HT1080 (cell line): ENCODE measurements at regions not wholly inside any gene's neighbourhood (a gene's known extent, or its start where the extent isn't known, plus 50 kb on each side); places are given as distances from the start of the nearest gene placed in this dataset.

ENCODE experiments used
- DNase-seq: peaks from one replicate; pipeline ENCODE4 v3.0.0-alpha.2; 2015; ENCODE audit warnings: low read depth

GRCh38 chr20:24738981-24739633 lies 210.0 kb upstream of the CST7 start:
- DNase-seq: no peak

DNA sequence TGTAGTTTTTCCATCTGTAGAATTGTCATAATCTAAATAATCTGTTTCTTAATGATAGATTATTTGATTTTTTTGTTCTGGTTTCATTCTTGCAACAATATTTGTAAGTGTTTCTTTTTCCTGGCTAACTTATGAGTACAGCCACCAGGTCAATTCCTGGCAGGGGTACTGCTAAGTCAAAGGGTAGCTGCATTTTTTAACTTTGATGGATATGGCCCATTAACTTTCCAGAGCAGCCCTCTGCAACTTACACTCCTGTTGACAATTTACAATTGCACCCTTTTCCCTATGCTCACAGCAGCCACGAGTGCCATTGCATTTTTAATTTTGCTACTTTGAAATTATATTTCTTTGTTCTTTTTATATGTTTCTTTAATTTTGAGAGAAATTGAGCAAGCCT lies 209.3 kb upstream of the CST7 start:
- DNase-seq: no peak

DNA sequence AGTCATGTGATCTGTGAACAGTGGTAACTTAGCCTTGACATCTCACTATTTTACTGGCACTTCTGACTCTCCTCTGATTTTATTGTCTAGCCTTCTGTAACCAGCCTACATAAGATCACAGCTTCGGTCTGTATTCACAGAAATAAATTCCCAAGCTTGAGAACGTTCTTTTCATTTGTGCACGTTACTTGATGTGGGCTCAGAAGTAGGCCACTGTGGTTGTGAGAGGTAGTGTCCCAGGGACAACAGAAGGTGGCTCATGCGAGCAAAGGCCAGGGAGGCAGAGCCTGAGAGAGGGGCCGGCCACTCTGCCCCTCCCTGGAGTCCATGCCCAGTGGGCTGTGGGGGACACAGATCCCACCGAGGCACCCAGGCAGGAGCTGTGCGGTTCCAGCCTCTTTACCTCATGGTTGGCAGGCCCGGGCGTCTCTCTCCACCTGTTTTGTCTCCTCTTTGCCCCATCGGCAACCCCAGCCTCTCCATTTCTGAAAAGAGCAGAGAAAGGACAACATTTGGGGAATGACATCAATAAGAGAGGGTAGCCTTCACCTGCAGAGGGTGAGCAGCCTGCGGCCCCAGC lies 207.5 kb upstream of the CST7 start:
- DNase-seq: no peak

- DNase-seq: no peak
Observed at GRCh38 chr20:24742436-24742835, 206.6 kb upstream of the CST7 start.

DNA sequence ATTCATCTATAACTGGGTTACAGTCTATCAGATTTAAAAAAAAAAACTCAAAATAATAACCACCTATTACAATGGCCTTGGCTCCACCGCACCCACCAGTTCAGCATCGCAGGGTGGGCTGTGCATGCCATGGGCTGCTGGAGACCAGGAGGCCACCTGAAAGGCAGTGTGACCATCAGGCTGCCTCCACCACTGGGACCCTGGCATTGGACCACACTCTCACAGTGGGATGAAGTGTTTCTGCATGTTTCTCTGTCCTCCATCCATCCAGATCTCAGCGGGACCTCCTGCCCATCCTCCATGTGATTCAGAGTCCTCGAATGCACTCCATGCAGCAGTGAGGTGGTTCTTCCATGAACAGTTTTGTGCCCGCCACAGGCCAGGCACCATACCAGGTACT lies 206.1 kb upstream of the CST7 start:
- DNase-seq: no peak

DNA sequence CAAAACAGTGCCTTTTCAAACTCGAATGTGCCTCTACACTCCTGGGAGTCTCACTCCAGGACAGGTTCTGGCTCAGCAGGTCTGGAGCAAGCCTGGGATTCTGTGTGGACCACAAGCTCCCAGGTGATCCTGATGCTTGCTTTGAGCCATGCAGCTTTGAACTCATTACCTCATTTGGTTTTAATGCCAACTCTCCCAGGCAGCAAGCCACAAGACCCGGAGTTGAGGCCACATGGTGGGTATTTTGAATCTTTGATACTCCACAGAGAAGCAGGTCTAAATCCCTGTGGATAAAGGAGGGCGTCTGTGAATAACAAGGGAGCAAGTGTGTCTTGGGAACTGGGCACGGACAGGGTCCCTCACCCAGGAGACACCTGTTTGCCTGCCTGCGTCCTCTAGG lies 205.4 kb upstream of the CST7 start:
- no peak for DNase-seq

- no peak for DNase-seq
Observed at GRCh38 chr20:24744747-24745146, 204.3 kb upstream of the CST7 start.

- no peak for DNase-seq
Observed at GRCh38 chr20:24745206-24745605, 203.9 kb upstream of the CST7 start.

- no peak for DNase-seq
Observed at GRCh38 chr20:24745617-24746350, 203.3 kb upstream of the CST7 start.

DNA sequence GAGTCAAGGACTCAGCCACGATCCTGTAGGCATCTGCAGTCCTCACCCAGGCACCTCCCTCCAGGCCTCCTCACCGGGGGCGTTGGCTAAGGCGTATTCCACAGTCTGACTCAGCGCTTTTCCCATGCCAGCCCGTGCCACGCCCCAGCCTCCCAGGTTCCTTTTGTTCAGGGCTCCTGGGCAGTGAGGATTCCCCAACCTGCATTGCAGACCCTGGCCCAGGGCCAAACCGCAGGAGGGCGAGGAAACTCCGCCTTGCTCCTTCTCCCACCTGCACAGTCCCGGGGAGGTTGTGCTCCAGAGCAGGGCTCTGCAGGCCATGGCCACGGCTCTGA lies 202.8 kb upstream of the CST7 start:
- DNase-seq: peak; percentile 90

- no peak for DNase-seq
Observed at GRCh38 chr20:24747010-24747712, 201.9 kb upstream of the CST7 start.

GRCh38 chr20:24747881-24748595 lies 201.0 kb upstream of the CST7 start:
- DNase-seq: no peak

DNA sequence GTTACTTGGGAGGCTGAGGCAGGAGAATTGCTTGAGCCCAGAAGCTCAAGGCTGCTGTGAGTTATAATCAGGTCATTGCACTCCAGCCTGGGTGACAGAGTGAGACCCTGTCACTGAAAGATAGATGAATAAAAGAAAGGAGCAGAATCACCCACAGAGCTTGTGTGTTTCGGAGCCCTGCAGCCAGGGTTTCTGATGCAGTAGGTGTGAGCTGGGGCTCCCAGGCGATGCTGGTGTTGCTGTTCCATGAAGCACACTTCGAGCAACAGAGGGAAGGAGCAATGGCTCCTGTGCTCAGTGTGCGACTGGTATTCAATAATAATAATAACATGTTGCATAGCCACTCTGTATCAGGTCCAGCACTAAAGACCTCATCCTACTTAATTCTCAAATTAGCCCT lies 197.5 kb upstream of the CST7 start:
- no peak for DNase-seq

- DNase-seq: no peak
Observed at GRCh38 chr20:24752612-24753011, 196.5 kb upstream of the CST7 start.

- DNase-seq: no peak
Observed at GRCh38 chr20:24753130-24753529, 195.9 kb upstream of the CST7 start.

DNA sequence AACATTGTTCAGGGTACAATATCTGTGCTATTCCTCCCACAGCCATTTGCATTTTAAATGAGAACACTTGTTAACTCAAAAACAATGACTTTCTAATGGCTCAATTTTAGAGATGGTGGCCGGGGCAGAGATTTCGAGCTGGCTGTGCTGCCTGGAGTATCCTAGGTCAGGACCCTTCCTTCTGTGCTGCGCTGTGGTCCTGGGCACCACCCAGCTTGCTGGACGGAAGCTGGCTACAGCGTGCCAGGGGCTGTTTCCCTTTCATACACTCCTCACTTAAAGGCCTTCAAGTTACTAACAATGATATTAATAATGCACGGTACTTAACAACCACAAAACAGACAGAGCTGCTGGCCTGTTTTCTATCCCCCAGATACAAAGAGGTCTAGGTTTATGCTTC lies 194.4 kb upstream of the CST7 start:
- no peak for DNase-seq

DNA sequence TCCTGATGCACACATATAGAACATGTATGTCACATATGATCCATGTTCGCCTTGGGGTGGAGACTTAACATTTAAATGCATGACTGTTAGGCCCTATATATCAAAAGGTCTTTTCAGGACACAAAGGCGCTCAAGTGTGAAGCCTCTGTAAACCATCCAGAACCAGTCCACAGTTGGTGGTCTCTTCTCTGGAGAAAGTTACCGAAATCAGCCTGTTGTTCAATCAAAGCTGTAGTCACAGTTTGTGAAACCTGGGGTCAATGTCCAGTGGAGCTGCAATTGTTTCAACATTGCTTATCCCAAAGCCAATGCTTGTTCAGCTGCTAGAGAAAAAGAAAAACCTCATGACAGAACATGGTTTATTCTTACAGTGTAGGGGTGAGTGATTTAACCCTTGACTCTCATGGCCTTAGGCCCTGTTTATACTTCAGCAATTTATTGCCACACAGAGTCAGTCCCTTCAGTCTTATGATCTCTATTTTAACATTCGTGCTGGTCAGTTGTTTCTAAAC lies 193.6 kb upstream of the CST7 start:
- no peak for DNase-seq

- no peak for DNase-seq
Observed at GRCh38 chr20:24756292-24757025, 192.6 kb upstream of the CST7 start.

DNA sequence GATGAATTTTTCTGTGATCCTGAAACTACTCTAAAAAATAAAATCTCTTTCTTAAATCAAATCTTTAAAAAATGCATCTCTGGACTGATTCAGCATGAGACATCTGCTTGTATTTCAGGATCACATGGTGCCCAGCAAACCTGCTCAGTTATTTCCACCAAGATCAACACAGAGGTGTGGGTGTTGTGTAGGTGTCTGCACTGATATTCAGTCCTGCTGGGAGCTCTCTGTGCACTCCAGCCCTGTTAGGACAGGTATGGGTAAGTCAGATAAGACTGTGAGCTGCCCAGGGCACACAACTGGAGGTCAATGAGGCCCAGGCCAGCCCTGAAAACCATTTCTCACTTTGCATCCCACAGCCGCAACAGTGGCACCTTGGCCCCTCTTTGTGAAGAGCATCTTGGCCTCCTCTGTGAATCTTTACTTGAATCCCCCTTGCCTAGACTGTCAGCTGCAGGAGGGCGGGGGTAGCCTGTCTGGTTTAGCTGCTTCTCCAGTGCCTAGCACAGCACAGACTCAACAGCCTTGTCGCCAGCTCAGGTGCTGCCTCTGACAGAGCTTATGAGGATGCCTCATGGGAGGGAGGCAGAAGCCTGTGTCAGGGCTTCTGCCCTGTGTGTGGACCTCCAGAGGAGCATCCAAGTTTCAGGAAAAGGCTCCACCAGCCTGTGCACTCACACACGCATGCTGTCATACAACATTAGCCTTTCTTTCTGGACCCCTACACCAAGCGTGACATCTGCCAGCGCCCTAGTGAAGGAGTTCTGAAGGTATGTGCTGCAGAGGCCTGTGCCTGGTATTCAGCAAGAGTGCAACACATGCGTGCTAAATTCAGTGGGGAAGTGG lies 187.6 kb upstream of the CST7 start:
- DNase-seq: no peak

- DNase-seq: no peak
Observed at GRCh38 chr20:24762371-24762770, 186.7 kb upstream of the CST7 start.
